Activated CD4-positive, alpha-beta T cell treated with anti-CD3 and anti-CD28 coated beads, Interleukin-2, amount 50 U/mL, for 24 hours (primary cell): ENCODE measurements at regions not wholly inside any gene's neighbourhood (a gene's known extent, or its start where the extent isn't known, plus 50 kb on each side); places are given as distances from the start of the nearest gene placed in this dataset.

Experiments used
- DNase-seq, 2 donors: peaks; one replicate each; pipeline ENCODE4 v3.0.0-alpha.2; 2020; ENCODE audit warnings: low read depth in 1 of 2, low spot score in 1 of 2

DNA sequence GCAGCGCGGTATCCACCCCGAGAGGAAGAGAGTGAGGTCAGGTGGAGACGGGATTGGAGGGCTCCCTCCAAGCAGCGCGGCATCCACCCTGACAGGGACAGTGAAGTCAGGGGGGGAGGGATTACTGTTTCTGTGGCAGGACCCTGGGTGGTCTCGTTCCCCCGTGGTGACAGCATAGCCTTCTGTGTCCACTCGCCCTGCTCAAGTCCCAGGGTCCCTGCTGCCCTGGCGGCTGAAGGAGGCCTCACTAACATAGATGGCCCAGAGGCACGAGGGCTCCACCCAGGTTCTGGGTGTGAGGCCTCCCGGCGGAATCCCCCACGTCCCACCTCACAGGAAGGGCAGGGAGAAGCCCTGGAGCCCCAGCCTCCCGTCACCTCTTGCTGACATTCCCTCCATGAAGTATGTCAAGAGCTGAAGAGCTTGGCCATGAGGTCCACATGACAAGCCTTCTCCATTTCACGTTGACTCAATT is 636.1 kb downstream of the BRD1 start:
- DNase-seq: no peak

DNA sequence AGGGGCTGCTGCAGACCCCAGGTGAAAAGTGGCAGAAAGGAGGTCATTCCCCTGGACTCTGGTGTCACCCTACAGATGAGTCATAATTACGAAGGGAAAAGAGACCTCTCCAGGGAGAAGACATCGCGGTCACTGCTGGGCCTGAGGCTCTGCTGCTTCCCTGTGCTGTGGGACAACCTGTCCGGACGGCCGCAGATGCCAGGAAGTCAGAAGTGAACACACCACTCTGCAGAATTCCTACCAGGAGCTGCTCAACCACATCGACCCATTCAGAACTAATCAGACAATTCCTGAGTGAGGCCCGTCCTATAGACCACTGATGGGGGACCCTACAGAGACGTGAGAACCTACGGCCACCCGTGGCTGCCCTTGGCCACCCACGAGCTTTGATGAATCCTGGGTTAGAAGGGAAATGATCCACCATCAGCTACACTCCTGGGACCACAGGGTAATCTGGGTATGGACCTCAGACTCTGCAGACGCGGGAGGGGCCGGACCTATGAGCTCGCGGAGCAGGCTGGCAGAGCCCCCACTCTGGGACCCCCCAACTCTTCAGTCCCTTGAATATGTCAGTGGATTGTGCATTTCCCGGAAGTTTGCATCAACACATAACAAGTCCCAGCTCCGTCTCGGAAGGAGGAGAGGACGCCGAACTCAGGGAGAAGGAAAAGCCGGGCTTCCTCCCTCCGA is 636.7 kb downstream of the BRD1 start:
- no peak for DNase-seq

DNA sequence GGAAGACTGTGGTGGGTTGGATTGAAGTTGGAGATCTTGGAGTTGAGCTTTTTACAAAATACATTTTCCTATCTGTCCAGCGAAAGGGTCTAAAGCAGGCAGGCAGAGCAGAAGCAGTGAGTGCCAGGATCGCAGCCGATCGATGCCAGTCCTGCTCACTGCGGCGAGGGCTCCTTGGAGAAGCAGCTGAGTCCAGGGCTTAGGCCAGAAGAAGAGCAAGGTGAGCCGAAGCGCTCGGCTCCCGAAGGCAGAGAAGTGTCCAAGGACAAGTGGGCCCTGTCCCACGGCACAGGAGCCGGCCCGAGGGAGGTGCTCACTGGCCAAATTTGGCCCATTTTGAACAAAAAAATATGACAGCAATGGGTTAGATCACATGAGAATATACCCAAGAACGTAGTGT is 637.8 kb downstream of the BRD1 start:
- DNase-seq: no peak

DNA sequence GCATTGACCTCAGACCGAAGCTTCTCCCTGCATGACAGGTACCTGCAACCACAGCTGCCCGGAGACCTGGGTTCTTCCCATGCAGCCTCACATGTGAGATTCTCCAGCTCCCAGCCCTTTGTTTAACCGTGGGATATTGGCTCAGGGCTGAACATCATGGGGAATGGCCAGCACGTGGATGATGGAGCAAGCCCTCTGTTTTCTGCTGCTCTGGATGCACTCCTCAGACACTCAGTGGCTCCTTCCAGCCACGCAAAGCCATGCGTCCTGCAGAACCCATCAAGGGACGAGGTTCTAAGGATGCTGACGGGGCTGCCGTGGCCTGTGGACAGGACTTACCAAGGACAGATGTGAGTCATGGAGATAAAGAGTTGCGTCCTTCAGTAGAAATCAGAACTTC is 639.1 kb downstream of the BRD1 start:
- no peak for DNase-seq

DNA sequence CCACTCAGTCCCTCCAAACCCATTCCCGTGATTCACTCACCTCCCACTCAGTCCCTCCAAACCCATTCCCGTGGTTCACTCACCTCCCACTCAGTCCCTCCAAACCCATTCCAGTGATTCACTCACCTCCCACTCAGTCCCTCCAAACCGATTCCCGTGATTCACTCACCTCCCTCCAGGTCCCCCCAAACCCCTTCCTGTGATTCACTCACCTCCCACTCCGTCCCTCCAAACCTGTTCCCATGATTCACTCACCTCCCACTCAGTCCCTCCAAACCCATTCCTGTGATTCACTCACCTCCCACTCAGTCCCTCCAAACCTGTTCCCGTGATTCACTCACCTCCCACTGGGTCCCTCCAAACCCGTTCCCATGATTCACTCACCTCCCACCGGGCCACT is 639.6 kb downstream of the BRD1 start:
- DNase-seq: no peak

DNA sequence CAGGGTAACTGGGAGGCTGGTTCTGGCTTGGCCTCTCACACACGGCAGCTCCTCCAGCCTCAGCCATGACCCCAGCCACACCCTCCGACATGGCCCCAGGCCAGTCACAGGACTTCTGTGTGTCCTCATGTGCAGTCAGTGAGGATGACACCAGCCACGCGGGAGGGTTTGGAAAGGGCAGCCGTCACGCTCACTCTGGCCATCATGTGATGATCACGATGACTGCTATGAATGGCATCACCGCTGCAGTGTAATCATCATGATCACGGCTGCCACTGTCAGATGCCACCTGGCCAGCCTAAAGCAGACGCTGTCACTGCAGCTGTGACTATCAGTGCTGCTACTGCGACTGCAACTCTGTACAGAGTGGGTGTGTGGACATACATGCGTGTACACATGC is 640.9 kb downstream of the BRD1 start:
- DNase-seq: no peak

DNA sequence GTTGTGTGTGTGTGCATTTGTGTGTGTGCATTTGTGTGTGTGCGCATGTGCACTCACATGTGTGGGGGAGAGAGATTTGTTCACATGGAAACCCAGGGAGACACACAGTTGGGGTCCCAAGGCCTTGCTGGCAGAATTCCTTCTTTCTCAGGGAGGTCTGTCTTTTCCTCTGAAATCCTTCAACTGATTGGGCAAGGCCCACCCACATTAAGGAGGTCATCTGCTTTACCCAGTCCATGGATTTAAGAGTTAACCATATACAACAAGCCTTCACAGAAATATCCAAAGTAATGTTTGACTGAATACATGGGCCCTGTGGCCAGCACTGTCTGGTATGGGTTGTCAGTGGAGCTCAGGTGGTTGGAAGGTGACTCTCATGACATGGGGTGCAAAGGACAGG is 641.4 kb downstream of the BRD1 start:
- no peak for DNase-seq

DNA sequence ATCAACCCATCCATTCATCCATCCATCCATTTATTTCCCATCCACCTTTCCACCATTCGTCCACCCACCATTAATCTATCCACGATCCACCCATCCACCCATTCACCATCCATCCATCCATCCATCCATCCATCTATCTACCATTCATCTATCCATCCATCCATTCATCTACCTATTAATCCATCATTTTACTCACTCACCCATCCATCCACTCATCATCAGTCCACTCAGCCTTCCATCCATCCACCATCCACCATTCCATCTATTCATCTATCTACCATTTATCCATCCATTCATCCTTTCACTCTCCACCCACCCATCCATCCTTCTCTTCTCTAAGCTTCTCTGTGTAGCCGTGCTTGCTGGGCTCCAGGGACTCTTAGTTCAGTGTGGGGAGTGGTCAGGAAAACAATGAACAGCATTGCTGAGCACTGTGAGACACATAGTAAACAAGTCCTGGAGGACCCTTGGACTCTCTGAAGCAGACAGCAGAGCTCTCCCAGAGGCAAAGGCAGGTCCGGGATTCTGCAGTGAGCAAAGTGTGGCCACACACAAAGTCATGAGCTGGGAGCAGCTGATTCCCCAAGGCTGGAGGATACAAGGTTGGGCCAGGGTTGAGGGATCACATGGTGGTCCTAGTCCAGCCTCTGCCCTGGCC is 642.2 kb downstream of the BRD1 start:
- no peak for DNase-seq

DNA sequence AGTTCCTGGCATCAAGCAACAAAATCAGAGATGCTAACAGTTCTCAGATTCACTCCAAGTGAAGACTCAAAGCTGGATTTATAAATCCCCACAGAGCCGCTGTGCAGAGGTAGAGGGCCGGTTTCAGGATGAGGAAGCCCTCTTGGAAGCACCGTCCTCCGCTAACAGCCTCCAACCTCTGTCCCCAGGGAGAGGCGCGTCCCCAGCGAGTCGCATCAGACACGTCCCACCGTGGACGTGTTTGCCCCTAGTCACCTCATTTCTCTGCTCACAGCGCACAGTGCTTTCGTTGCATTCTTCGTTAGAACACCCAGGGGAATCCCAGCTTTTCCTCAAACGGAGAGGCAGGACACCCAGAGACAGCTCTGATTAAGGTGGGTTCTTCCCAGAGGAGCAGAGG is 642.9 kb downstream of the BRD1 start:
- no peak for DNase-seq

DNA sequence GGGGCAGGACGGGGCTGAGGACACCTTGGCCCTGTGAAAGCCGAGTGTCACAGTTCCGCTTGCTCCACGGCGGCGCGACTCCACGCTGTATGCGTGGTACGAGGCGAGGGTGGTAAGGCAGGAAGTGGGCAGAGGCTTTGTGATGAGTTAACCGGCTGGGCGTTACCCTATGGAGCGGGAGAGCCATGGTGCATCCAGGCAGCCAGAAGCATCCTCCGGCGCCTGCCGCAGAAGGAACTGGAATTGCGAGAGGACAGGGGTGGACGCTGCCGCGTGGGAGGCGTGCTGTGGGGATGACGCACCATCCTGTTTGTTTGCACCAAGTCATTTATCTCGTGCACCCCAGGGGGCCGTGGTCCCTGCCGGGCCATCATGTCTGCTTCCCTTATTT is 643.9 kb downstream of the BRD1 start:
- DNase-seq: no peak

DNA sequence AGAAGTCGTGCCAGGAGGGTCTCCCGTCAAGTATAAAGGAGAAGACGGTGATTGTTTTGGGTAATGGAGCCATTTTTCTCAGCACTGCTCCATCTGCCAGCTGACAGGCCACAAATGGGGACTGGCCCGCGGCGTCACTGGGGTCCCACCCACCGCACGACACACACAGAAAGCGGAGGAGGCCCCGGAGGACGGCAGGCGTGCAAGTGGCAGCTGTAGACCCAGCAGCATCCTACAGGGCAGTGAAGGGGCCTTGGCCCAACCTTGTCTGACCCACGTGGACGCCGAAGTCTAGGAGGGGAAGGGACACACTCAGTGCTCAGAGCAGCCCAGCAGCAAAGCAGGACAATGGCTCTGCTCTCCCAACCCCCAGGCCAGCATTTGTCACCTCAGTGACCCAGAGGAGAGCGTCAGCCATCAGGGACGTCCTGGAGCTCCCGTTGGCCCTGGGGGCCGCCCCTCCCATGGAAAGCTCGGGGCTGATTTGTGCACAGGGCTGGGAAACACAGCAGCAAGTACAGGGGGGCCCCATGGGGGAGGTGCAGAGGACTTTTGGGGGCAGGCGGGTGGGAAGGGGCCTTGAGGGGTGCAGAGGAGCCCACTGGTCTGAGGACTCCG is 644.4 kb downstream of the BRD1 start:
- DNase-seq: no peak

DNA sequence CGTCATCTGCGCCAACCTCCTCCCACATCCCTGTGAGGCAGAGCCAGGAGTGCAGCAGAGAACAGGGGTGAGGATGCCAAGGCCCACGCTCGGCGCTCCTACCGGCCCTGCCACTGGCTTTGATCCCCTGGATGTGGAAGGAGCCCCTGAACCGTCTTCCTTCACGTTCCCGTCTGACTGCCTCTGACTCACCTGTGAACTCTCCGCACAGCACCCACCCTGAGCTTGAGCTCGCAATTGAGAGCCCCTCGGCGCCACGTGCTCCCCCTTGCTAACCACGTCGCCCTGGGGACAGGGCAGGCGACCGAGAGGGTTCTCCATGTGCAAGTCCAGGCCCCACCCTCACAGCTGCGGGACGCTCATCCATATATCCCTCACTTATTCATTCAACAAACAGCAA is 645.3 kb downstream of the BRD1 start:
- DNase-seq: no peak

DNA sequence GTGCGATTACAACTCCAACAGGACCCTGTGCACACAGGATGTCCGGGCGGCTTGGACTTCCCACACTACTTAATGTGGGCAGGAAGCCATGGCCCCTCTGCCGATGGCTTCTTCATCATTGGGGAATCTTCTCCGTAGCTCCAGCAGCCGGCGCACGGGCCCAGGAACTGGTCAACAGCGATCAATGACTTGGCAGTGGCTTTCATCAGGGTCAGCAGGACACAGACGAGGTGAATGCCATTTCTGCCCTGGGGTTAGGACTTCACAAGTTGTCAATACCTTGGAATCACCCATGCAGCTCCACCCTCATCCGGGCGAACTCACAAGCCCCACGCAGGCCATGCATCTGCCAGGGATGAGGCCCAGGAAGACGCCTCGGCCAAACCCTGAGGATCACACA is 645.7 kb downstream of the BRD1 start:
- DNase-seq: no peak

DNA sequence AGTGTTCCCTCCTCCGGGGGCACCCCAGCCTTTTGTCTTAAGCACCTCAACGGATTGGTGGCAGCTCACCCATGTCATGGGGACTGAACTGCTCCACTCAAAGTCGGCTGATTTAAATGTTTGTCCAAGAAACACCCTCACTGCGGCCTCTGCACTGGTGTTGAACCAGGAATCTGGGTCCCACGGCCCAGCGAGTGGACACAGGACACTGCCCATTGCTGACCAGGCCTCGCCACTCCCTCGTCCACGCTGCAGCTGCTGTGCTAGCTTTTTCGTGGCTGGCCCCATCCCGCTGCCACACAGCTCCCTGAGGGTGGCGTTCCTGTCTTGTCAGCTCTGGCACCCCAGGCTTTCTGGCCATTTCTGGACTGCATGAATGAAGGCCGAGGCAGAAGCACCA is 646.2 kb downstream of the BRD1 start:
- DNase-seq: no peak

DNA sequence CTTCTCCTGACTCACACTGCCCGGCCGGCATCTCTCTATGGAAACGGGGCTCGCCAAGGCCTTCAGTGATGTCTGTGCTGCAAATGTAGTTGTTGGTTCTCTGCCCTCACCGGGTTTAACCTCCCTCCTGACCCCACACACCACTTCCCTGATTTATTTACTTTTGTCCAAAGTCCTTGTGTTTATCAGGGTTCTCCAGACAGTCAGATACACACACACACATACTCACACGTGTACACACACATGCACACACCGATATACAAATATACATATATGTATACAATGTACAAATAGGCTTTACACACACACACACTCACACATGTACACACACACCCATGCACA is 647.0 kb downstream of the BRD1 start:
- DNase-seq: no peak

DNA sequence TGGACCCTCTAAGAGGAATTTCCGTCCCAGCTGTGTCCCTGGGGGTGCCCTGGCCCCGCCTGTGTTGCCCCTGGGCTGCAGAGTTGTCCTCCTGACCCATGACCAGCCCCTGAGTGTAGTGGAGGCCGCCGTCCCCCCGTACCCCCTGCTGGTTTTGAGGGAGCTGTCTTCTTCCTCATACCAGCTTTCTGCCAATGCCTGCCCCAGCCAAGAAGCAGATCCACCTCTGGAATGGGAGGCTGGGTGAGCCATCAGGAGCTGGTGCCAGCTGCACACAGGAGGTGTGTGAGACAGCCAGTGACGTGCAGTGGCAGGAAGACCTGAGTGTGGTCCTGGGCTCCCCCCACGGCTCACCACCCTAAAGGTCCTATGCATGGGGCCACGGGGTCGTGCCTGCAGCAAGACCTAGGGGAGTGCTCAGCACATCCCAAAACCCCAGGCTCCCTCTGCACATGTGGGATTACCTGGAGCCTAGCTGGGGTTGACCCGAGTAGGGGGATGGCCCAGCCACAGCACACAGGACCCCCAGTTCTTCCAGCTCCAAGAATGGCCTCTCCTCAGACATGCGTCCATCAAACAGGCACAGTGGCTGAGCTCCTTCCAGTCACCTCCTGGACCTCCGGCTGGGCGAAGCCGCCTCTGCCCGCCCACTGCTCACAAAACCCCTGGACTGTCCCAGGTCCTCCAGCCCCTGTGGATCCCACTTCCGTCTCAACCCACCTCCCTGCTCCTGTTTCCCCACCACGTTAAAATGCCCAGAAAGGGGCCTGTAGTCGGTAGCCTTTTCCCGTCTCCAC is 647.6 kb downstream of the BRD1 start:
- no peak for DNase-seq

DNA sequence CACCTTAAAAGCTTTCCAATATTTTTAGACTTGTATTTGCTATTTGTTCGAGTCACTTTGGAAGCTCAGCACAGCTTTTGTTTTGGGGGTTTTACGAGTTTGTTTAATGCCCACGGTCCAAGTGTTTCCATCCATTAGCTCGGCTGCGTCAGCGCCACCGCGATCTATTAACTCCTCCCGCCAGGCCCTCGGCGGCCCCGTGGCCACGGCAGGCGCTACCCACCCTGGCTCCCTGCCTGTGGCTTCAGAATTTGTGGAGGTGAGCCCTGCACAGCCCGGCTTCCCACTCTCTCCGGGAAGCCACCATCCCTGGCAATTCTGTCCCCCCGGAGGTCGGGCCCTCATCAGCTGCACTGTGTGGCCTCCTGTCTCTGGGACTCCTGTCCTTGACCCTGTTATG is 648.5 kb downstream of the BRD1 start:
- DNase-seq: no peak

DNA sequence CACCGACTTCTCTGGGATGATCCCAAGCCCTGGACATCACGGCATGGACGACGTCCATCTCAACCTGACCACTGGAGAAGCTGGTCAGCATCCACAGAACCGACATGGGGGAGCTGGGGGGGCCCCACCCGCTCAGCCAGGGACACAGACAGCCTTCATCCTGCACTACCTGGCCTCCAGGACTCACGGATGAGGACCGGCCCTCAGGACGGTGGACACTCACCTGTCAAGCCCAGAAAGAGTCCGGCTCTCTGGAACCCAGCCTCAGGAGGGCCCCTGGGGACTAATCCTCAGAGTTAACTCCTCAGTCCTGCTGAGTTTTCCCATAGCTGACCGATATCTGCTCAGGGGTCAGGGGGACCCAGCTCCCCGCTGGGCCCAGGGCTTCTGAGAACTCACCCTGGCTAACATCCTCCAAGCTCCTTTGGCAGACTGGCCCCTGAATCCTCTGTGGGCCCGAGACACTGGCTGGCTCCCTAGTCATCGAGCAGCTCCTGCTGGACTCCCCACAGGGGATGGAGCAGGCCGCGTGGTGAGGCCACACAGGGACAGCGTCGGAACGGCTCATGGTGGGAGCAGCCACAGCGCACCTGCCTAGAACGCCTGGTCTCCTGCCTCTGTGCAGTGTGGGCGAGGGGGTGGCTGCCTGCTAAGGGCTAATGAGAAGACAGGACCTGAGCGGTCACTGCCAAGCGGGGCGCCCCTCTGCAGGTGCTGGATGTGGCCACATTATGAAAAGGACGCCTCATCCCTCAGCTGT is 649.2 kb downstream of the BRD1 start:
- no peak for DNase-seq

DNA sequence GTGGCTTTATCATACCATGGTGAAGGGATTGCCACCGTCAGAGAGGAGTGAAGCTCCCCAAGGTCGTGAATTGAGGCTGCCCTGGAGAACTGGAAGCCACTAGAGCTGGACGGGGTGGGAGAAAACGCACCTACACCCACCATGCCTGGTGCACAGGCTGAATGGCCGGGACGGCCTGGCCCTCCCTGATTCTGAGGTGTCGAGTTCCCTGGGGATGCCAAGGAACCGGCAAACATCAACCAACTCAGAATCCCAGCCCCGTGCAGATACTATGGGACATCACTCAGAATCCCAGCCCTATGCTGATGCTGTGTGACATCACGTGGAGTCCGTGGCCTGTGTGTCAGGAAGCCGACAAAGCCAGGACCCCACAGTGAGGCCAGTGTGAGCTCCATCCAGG is 650.0 kb downstream of the BRD1 start:
- DNase-seq: no peak

DNA sequence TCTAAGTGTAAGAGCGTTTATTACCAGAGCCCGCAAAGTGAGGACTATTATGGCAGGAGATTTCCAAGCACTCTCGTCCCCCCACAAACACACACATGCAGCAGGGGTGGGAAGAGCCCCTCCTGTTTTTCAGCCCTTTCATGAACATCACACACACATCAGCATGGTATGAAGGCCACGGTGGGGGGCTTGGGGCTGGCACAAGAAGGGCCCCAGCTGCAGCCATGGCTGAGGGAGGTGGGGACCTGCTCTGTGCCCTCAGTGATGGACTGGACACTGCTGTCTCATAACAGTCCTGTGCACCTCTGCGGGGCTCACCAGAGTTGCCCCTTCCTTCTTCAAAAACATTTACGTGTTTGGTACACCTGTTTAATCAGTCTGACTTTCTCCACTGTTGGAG is 650.7 kb downstream of the BRD1 start:
- no peak for DNase-seq

DNA sequence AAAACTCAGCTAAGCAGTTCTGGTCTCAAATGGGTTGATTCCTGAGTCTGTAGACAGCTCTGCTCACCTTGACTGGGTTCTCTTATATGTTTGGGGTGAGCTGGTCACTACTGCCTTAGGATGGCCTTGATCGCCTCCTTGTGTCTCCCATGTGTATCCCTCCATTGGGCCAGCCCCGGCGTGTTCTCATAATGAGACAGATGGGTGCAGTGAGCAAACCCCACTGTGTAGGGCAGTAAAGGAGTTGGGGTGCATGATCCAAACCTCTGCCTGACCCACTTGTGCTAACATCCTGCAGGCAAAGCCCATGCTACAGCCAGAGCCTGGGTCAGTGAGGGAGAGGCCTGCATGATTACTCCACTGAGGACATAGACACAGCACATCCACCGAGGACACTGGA is 657.6 kb downstream of the BRD1 start:
- DNase-seq: no peak
